ENCODE measurements at regions not wholly inside any gene's neighbourhood (a gene's known extent, or its start where the extent isn't known, plus 50 kb on each side); places are given as distances from the start of the nearest gene placed in this dataset.
A peak's percentile ranks its signal among the peaks of the same experiment; 100 is the strongest.

- Histone ChIP-seq H3K4ac (replicated peaks; ENCODE audit: insufficient read length, low read depth, low read length) (no peak overlapping the region), H4K20me1 (replicated peaks in 1 of 2; ENCODE audit: control insufficient read depth in 1 of 2, insufficient read depth in 2 of 2, low read length in 2 of 2) (peaks cover 0 to 11% of the 10 kb centered on the region in 2 experiments), H3K36me3 (ENCODE audit: control insufficient read depth in 2 of 4, insufficient read depth in 4 of 4, low read length in 3 of 4) (peaks cover 0 to 2% (median 0%) of the 10 kb centered on the region in 4 experiments; a peak in 1 of 8 replicates), H3K9me3 (ENCODE audit: insufficient read depth in 2 of 2, low read depth in 1 of 2, low read length in 1 of 2) (peaks cover 0 to 5% of the 10 kb centered on the region in 2 experiments; a peak in 2 of 4 replicates), H3K18ac (ENCODE audit: extremely low read depth, low read length) (no peak overlapping the region), H3K27ac (ENCODE audit: low read depth, low read length) (no peak overlapping the region), H2BK5ac (ENCODE audit: low read depth, low read length) (no peak overlapping the region), H2BK20ac (ENCODE audit: low read length) (no peak overlapping the region), H4K91ac (replicated peaks; ENCODE audit: insufficient read length, low read length) (no peak overlapping the region), H3K23ac (ENCODE audit: insufficient read length) (no peak overlapping the region), H4K8ac (ENCODE audit: extremely low read depth, insufficient read depth, low read length) (no peak overlapping the region), H3K27me3 (replicated peaks in 1 of 4; ENCODE audit: control insufficient read depth in 3 of 4, extremely low read depth in 1 of 4, insufficient read depth in 3 of 4, low read length in 3 of 4) (no peaks in the 10 kb centered on the region), H3K56ac (replicated peaks; ENCODE audit: insufficient read length, low read depth, low read length) (no peak overlapping the region), H2BK12ac (ENCODE audit: low read depth, low read length) (no peak overlapping the region), H3K79me1 (ENCODE audit: low read depth, low read length) (no peaks in the 10 kb centered on the region), H2BK120ac (replicated peaks; ENCODE audit: low read depth, low read length) (no peak overlapping the region), H4K5ac (ENCODE audit: insufficient read length, low read depth, low read length) (no peak overlapping the region), H2BK15ac (ENCODE audit: low read length) (no peak overlapping the region), H3K4me3 (ENCODE audit: extremely low read depth in 1 of 4, insufficient read depth in 2 of 4, low read depth in 3 of 4, low read length in 4 of 4) (no peak overlapping the region), H3K4me2 (ENCODE audit: insufficient read depth in 1 of 2, low read depth in 2 of 2, low read length in 2 of 2) (no peak overlapping the region), H3K9ac (replicated peaks in 1 of 4; ENCODE audit: extremely low read depth in 1 of 4, low read depth in 3 of 4, low read length in 3 of 4) (no peak overlapping the region), H3K79me2 (ENCODE audit: control insufficient read depth in 1 of 2, insufficient read depth in 2 of 2, low read length in 2 of 2) (no peaks in the 10 kb centered on the region), H2AK5ac (ENCODE audit: low read depth, low read length) (no peak overlapping the region), H3K23me2 (ENCODE audit: low read depth, low read length) (peaks cover 10% of the 10 kb centered on the region), H3K14ac (ENCODE audit: insufficient read length) (no peak overlapping the region), H3K4me1 (replicated peaks in 1 of 4; ENCODE audit: control insufficient read depth in 3 of 4, insufficient read depth in 4 of 4, low read length in 3 of 4) (no peaks in the 10 kb centered on the region), H2AFZ (ENCODE audit: low read length) (no peak overlapping the region)
- ChIA-PET POLR2A (ENCODE audit: partially characterized antibody) (no interaction called here), CTCF (ENCODE audit: partially characterized antibody) (interaction anchor here (0.9 to 1.1 kb wide), 2 partner anchors 9 to 20 kb away, joined by 3 read pairs; no protein-coding TSS in a partner anchor)
- no peak for FAIRE-seq
- 85% methylated on average over 13 of the region's 13 CpGs; no CpG with 5 or more reads in 1 of the 2 experiments for WGBS, 2 experiments (ENCODE audit: extremely low coverage in 1 of 2, insufficient coverage in 1 of 2, insufficient read length in 1 of 2, insufficient replicate concordance in 2 of 2, low coverage in 1 of 2, low lambda C conversion rate in 2 of 2, missing lambda C conversion rate in 1 of 2)
- DNase-seq (ENCODE audit: low read depth in 1 of 2, low spot score in 2 of 2) = peak in 1 of 2 experiments; percentile 28
- no peak for TF ChIP-seq RBBP5 (IDR thresholded peaks at IDR 0.05; ENCODE audit: borderline replicate concordance, low read depth, low read length)
- TF ChIP-seq, protein P1, sequence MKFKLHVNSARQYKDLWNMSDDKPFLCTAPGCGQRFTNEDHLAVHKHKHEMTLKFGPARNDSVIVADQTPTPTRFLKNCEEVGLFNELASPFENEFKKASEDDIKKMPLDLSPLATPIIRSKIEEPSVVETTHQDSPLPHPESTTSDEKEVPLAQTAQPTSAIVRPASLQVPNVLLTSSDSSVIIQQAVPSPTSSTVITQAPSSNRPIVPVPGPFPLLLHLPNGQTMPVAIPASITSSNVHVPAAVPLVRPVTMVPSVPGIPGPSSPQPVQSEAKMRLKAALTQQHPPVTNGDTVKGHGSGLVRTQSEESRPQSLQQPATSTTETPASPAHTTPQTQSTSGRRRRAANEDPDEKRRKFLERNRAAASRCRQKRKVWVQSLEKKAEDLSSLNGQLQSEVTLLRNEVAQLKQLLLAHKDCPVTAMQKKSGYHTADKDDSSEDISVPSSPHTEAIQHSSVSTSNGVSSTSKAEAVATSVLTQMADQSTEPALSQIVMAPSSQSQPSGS (IDR thresholded peaks at IDR 0.05; ENCODE audit: low read length) = no peak
- TF ChIP-seq SIN3A (conservative IDR thresholded peaks at IDR 0.05 in 1 of 2, IDR thresholded peaks at IDR 0.05 in 1 of 2; ENCODE audit: low read depth in 1 of 2, low read length in 2 of 2) = no peak
- TF ChIP-seq CHD2 (IDR thresholded peaks at IDR 0.05; ENCODE audit: low read length) = no peak
- no peak for TF ChIP-seq EZH2 (IDR thresholded peaks at IDR 0.05; ENCODE audit: low read depth, low read length, severe bottlenecking)
- TF ChIP-seq TAF7 (optimal IDR thresholded peaks at IDR 0.05; ENCODE audit: borderline replicate concordance, low read depth, low read length) = no peak
- TF ChIP-seq BRCA1 (IDR thresholded peaks at IDR 0.05; ENCODE audit: low read depth, low read length) = no peak
- no peak for TF ChIP-seq ASH2L (IDR thresholded peaks at IDR 0.05; ENCODE audit: low read length)
- no peak for TF ChIP-seq TCF12 (IDR thresholded peaks at IDR 0.05; ENCODE audit: low read depth, low read length)
- no peak for TF ChIP-seq HDAC6 (IDR thresholded peaks at IDR 0.05; ENCODE audit: low read depth, low read length)
- TF ChIP-seq NRF1 (IDR thresholded peaks at IDR 0.05; ENCODE audit: low read depth, low read length) = no peak
- TF ChIP-seq POLR2AphosphoS5 (IDR thresholded peaks at IDR 0.05; ENCODE audit: low read depth, low read length) = no peak
Measured at GRCh38 chr19:30167976-30168635, 204.1 kb upstream of the ZNF536 start.

Measured in H1 (cell line).